Left hindlimb (tissue), 1 donor: ENCODE measurements at regions not wholly inside any gene's neighbourhood (a gene's known extent, or its start where the extent isn't known, plus 50 kb on each side); places are given as distances from the start of the nearest gene placed in this dataset.

ENCODE experiments used
- DNase-seq: peaks from one replicate; pipeline ENCODE4 v3.0.0-alpha.2; 2018

DNA sequence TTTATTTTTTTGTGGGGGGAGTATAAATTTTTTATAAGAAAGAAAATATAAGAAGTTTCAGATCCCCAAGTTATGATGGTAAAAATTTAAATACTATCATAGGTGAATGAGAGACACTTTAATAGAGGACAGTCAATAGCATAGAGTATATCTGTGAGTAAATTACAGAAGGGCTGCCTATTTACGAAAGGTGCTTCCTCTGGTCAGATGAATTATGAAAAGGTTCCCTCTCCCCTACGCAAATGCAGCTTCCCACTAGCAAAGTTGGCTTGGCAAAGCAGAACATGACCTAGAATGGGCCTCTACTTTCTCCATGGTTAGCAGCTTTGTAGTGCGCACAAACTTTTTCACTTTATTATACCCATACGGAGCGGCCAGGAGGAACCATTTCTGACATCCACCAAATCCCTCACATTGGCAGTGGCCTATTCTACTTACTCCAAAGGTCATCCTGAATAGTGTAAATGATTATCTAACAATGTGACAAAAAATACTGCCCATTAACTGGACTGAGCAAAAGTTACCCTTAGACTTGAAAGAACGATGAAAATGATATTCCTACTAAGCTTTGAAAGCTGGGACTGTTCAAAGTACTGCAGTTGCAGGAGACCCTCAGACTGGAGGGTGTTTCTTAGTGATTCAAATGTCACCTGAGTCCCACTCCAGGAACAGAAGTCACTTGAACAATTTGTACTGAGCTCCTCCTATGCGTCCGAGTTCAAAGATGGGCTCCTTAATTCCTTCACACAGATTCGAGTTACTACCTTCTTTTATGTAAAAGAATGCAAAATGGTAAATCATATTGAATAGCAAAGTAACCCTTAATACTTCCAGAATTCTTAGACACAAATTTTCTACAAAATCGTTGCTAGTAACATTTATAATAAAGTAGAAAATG, 148.5 kb downstream of the NOL4 start:
- DNase-seq: no peak

DNA sequence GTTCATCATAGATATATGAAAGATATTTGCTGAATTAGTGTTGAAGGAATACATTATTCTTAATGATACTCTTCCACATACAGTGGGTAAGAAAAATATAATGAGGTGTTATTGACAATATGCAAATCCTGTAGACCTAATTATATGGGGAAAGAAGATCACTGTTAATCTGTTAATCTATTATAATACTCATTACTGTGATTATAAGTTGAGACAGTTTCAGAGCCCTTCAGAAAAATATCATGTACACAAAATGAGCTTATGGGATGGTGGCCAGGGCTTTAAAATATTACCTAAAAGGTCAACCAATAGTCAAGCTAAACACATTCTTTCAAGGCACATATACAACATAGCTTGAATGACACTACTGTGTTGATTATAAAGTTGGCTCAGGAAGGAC, 163.5 kb downstream of the NOL4 start:
- DNase-seq: no peak

- no peak for DNase-seq
These were observed 169.5 kb downstream of the NOL4 start for GRCh38 chr18:34055227-34055626.

- DNase-seq: no peak
These were observed 174.1 kb downstream of the NOL4 start for GRCh38 chr18:34050661-34051060.

DNA sequence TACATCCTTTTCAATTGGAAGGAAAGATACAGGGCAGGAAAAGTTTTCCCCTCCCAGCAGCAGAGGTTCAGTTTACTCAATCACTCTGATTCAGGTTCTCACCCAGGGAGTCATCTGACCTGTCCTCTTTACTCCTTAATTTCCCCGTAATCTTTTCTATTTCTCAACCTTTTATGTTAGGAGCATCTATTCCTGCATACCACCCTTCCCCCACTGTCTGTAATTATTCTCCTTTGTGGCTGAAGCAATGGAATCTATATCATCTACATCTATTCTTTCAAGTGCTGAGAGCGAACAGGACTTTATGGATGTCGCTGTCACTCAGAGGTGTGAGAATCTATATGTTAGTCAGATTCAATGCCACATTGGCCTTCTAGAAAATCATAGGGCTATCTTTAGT, 175.2 kb downstream of the NOL4 start:
- DNase-seq: no peak

GRCh38 chr18:34048423-34048822, 176.3 kb downstream of the NOL4 start:
- DNase-seq: no peak

GRCh38 chr18:34042423-34043146, 182.1 kb downstream of the NOL4 start:
- no peak for DNase-seq

DNA sequence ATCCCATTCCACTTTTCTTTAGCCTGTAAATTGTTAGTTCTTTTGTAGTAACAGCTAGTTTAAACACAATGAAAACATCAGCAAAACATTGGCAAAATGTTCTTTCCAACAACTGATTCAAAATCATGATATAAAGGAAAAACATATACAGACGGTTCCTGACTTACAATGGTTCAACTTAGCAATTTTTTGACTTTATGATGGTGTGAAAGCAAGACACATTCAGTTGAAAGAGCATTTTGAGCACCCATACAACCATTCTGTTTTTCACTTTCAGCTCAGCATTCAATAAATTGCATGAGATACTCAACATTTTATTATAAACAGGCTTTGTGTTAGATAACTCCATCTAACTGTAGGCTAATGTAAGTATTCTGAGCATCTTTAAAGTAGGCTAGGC, 185.1 kb downstream of the NOL4 start:
- no peak for DNase-seq

DNA sequence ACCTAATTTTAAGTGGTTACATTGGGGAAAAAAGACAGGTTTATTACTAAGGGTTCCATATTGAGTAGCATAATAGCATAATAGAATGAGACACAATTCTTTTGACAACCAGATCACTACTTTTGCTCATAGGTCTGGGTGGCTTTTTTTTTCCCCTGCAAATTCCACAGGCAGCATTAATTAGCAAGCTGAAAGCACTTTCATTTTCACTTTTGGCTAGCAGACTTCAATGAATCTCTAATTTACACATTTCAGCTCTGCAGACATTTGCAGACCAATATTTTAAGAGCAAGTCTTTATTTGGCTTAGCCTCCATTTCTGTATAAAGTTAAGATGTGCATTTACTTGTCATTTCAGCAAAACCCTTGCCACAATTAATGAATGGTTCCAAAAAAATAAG, 185.5 kb downstream of the NOL4 start:
- DNase-seq: no peak

- no peak for DNase-seq
These were observed 186.6 kb downstream of the NOL4 start for GRCh38 chr18:34038086-34038485.

- no peak for DNase-seq
These were observed 190.7 kb downstream of the NOL4 start for GRCh38 chr18:34033968-34034367.

DNA sequence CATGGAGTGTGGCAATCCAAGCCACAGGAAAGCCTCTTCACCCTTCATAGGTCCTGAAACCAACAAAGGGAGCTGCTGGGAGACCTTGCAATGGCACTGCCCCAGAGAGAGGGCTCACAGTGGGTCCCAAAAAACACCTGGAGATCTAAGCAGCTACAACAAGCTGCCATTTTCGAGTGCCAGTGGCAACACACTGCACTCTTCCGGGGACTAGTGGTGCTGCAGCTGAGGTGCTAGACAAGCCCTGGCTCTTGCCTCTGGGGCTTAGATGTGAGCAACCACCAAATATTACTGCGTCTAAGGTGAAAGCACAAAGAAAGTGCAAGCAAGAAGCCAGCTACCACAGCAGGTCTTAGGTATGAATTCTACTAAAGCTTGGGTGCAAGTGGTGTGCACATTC, 192.9 kb downstream of the NOL4 start:
- no peak for DNase-seq

GRCh38 chr18:34028324-34028723, 196.4 kb downstream of the NOL4 start:
- DNase-seq: no peak

DNA sequence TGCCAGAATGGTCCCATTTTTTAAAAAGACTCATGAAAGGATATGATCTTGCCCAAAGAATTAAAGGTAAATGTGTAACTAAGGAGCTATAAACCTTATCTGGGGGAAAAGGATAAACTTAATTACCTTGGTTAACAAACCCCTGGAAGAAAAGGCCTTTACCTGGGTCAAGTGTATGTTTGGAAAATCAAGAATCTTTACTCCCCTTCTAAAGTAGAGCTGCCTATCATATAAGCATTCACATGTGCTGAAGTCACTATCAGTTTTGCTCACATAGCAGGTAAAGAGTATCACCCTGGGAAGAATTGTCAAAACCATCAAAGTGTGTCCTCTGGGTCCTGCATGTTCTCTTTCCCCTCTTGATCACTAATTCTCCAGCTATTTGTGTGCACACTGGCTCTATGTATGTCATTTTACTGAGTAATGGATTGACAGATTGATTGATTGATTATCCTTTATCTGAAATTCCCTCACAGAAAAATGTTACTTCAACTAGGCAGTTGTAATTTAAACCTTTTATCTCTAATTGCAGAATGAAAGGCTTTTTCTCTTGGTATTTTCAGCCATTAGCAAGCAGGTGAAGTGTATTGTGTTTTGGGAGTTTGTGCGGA, 199.4 kb downstream of the NOL4 start:
- DNase-seq: no peak

GRCh38 chr18:34023471-34023870, 201.2 kb downstream of the NOL4 start:
- no peak for DNase-seq

DNA sequence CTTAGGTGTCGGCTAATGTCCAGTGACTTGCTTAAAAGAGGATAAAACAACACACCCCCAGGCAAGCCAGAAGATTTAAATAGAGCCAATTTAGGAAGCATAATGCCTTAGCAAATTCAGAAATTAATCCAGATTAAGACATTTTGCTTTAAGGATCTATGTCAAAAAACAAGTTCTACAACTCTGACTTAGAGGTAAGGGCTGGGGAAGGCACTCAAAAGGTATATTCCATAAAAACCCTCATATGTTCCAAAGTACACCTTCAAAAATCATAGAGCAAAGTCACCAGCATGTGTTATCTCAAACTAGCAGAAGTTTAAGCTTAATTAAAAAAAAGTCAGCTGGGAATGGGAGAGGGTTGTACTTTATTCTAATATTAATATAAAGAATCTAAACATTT, 206.4 kb downstream of the NOL4 start:
- DNase-seq: no peak

- no peak for DNase-seq
These were observed 221.0 kb downstream of the NOL4 start for GRCh38 chr18:34003687-34004086.

GRCh38 chr18:34002130-34002529, 222.6 kb downstream of the NOL4 start:
- no peak for DNase-seq

DNA sequence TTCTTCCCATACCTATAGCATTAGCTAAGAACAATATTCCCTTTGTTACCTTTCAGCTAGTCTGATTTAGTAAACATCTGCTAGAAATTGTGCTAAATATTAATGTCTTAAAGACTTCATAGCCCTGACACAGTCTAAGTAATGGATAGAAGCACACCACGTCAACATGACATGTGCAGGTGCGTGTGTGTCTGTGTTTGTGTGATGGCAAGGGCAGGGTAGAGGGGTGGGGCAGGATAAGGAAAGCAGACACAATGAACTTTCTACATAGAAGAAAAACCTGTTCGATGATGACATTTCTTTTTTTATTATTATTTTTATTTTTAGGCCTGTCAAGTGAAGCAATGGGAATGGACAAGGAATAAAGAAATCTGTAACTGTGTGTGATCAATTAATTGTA, 223.3 kb downstream of the NOL4 start:
- no peak for DNase-seq

DNA sequence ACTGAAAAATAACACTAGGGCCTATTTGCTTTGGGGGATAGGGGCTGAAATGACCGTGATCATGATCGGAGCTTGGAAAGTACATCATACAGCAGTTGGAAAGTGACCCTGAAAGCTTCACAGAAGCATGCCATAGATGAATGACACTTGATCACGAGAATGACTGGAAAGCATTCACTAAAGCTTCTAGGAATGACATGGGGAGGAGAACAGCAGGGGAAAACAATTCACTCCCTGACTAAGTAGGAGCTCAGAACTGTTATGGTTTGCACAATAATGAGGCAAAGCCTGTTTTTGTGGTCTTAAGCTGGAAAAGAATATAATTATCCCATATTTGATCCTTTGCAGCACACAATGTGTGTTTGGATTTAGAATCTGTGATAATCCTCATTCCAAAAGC, 237.5 kb downstream of the NOL4 start:
- DNase-seq: no peak

DNA sequence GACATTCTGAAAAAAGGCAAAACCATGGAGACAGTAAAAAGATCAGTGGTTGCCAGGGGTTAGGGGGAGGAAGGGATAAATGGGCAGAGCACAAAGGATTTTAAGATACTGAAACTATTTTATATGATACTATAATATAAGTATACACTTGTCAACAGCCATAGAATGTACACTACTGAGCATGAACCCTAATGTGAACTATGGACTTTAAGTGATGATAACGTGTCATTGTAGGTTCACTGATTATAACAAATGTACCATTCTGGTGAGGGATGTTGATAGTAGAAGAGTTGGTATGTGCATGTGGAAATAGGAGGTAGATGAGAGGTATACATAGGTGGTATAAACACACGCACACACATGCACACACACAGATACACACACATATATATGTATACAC, 241.6 kb downstream of the NOL4 start:
- DNase-seq: no peak

- DNase-seq: no peak
These were observed 264.3 kb downstream of the NOL4 start for GRCh38 chr18:33960417-33960816.

DNA sequence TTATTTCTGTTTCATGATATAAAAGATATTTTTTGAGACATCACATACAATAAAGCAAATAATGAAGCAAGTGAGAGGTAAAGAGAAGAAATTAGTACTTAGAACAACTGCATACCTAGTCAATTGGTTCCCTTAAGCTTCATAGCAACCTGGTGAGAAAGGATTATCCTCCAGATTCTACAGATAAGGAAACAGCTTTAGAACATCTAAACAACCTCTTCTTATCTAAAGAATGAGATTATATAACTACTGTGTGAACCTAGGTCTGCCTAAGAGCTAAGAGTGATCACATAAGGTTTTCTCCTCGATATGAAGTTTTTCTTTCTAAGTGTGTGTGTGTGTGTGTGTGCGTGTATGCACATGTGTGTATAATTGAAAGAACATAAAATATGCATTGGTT, 265.1 kb downstream of the NOL4 start:
- no peak for DNase-seq

- no peak for DNase-seq
These were observed 267.0 kb downstream of the NOL4 start for GRCh38 chr18:33957707-33958106.
